ENCODE measurements at regions not wholly inside any gene's neighbourhood (a gene's known extent, or its start where the extent isn't known, plus 50 kb on each side); places are given as distances from the start of the nearest gene placed in this dataset.
"Not testable (repeated sequence)": the region's sequence is repeated elsewhere in the genome, so short reads cannot be mapped to it uniquely, and the experiment has no call there.

DNA sequence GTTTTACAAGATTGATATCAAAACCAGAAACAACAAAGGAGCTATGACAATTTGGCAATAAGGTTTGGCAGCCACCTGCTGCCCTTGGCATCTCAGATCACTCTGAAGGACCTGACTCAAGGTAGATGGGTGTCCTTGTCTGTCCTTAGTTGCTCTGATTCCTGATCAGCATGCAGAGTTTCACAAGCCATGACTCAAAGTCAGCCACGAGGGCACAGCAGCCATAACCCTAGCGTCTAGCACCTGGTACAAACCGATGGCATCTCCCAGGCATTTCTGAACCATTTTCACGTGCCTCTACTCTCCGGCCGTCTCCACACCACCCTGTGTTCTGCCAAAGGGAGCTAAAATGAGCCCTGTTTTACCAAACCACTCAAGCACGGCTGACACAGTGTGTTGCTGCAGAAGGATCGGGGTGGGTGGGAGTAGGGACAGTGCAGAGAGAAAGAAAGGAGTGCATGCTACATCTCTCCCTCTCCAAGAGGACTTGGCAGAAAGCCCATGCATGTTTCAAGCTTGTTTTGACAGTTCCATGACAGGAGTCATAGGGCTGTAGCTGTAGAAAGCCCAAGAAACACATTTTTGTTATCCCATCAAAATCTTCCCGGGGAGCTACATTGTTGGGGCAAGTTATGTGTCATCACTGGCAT is 297.3 kb downstream of the ABCC12 start:
- DNase-seq (ENCODE audit: low read depth) = peak; percentile 68

DNA sequence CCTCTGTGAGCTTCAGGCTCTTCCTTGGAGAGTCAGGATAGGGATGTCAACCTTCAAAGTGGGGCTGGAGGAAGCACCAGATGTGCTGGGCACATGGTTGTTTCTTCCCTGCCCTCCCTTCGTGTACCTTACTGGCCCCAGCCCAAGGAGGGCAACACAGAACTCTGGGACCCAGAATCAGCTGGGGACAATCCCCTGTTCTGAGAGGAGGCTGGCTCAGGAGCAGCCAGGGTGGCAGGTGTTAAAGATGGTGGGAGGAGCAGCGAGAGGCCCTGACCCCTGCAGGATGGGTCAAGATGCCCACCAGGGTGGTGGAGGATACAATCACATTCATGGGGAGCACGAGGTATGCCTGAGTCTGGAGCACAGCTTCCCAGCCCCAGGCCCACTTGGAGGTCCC is 300.4 kb downstream of the ABCC12 start:
- DNase-seq (ENCODE audit: low read depth) = no peak

- DNase-seq (ENCODE audit: low read depth) = no peak
Observed at GRCh38 chr16:47854737-47855136, 301.1 kb downstream of the ABCC12 start.

- no peak for DNase-seq (ENCODE audit: low read depth)
Observed at GRCh38 chr16:47852991-47853390, 302.8 kb downstream of the ABCC12 start.

- peak; percentile 38 for DNase-seq (ENCODE audit: low read depth)
Observed at GRCh38 chr16:47851146-47851545, 304.6 kb downstream of the ABCC12 start.

DNA sequence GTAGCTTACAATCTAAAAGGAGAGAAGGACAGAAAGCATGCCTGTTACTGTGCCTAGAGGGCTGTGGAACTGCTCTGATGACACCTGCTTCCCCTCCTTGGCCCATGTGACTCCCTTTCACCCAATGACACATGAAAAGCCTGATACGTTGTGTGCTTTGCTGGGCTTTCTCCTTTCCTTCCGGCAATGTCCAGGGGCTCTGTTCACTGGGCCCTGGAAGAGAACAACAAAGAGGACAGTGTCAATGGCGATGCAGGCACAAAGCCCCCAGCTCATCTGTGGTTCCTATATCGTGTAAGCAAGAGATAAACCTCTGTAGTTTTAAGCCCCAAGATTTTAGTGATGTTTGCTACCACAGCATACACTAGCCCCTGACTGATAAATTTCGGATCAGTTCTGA is 306.1 kb downstream of the ABCC12 start:
- no peak for DNase-seq (ENCODE audit: low read depth)

DNA sequence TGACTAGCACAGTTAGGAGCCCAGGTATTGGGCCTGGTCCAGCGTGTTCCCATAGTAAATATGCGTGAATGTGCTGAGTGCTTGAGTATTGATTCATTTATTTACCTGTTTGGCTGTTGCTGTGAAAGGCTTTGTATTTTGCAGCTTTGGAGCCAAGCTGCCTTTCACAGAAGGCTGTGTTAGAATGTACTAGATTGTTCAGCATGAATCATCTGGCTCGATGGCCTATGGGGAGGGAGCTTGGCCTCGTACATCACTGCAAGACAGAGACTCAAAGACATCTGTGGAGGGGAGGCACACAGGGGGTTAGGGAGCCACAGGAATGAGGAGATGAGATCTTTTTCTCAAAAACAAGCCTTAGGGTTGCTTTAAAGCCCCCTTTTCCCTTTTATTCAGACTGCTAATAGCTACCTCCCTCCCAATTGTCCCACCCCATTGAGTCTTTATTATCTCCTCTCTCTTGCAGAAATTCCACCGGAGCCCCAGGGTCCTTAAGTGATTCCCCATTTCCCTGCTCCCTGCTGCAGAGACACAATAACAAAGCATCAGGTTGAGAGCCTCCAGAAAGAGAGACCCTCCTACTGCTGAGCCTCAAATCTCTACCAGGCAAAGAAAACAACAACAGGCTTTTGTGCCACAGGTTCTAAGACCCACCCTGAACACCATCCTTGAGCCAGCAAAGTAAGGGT is 307.2 kb downstream of the ABCC12 start:
- peak; percentile 59 for DNase-seq (ENCODE audit: low read depth)

DNA sequence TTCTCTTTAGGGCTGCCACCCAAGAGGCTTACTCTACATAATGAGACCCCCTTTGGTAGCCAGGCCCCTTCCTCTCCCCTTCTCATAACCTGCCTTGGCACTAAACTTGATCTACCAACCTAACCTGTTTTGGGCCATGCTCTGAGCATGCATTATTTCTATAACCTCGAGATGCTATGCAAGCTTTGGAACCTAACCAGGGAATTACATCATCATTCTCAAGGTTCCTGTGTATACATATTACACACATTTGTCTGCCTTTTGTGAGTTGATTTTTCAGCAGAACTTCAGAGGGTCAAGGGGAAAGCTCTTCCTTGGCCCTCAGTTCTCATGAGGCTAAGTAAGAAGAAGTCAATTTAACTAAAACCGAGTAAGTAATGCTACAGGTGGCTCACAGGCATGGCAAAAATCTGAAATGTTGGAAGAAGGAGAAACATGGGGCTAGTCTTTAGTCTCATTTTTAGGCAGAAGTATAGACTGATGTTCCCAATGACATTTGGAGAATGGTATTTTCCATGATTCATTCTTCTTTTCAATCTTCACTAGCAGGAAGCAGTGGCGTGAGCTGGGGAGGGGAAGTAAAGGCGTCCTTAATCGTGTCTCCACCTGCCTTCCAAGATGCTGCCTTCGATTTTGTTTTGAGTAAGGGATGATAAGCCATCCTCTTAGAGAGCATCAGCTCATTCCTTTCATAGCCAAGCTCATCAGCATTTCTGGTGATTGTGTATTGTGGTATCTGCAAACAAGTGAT is 308.4 kb downstream of the ABCC12 start:
- no peak for DNase-seq (ENCODE audit: low read depth)

GRCh38 chr16:47834485-47835024 is 321.2 kb downstream of the ABCC12 start:
- DNase-seq (ENCODE audit: low read depth) = no peak

- no peak for DNase-seq (ENCODE audit: low read depth)
Observed at GRCh38 chr16:47833771-47834170, 322.0 kb downstream of the ABCC12 start.

- peak; percentile 51 for DNase-seq (ENCODE audit: low read depth)
Observed at GRCh38 chr16:47829850-47830600, 325.8 kb downstream of the ABCC12 start.

DNA sequence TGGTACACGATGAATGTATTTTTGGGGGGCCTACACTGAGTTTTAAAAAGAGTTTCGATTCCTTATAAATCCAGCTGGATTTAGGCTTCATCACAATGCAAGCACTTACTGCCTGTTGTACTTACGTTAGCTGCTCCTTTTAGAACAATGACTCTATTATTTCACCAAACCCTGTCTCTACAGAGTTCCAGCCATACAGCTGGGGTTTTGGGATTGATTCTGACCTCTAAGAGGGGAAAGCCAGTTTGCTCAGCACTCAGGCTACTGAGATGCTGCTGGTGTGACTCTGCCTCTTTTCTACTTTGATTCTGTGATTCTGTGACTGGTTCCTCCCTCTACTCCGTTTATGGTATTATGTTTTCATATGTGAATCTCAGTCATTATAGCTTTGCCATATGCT is 329.7 kb downstream of the ABCC12 start:
- DNase-seq (ENCODE audit: low read depth) = no peak

DNA sequence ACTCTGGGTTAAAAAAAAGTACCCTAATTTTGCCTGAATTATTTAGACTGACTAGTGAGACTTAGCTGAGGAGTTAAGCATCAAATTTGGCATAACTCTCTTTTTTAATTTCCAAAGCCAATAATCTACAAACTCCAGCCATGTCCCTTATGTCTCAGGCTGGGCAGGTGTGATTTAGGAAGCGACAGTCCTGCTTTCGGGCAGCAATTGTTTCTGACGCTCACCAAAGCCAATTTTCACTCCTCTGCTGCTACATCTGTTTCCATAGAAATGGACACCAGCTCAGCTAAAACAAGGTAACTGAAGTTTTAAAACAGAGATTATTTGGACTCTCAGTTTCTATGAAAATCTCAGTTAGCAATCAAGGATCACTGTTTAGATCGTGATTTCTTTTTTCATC is 338.7 kb downstream of the ABCC12 start:
- DNase-seq (ENCODE audit: low read depth) = no peak

GRCh38 chr16:47816511-47816910 is 339.3 kb downstream of the ABCC12 start:
- no peak for DNase-seq (ENCODE audit: low read depth)

- DNase-seq (ENCODE audit: low read depth) = peak; percentile 69
Observed at GRCh38 chr16:47815655-47816054, 340.1 kb downstream of the ABCC12 start.

GRCh38 chr16:47811758-47812157 is 344.0 kb downstream of the ABCC12 start:
- DNase-seq (ENCODE audit: low read depth) = not testable (repeated sequence)

- no peak for DNase-seq (ENCODE audit: low read depth)
Observed at GRCh38 chr16:47806309-47806847, 345.2 kb downstream of the PHKB start.

DNA sequence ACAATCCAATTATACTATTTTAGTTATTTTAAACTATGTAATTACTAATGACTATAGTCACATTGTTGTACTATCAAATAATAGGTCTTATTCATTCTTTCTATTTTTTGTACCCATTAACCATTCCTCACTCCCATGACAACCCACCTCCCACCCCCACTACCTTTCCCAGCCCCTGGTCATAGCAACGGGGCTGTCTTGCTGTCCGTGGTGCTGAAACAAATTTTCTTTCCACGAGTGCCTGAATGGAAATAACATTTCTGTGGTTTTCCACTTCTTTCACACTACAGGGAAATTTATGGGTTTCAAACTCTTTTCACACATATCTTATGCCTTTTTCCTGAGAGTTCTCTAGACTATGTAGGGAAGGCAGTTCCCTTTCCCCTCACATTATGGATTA is 326.6 kb downstream of the PHKB start:
- peak; percentile 27 for DNase-seq (ENCODE audit: low read depth)

- no peak for DNase-seq (ENCODE audit: low read depth)
Observed at GRCh38 chr16:47781673-47782072, 320.5 kb downstream of the PHKB start.

- DNase-seq (ENCODE audit: low read depth) = peak; percentile 40
Observed at GRCh38 chr16:47780213-47780875, 319.2 kb downstream of the PHKB start.
